ENCODE measurements at regions not wholly inside any gene's neighbourhood (a gene's known extent, or its start where the extent isn't known, plus 50 kb on each side); places are given as distances from the start of the nearest gene placed in this dataset.
"Not testable (repeated sequence)": the region's sequence is repeated elsewhere in the genome, so short reads cannot be mapped to it uniquely, and the experiment has no call there.

DNA sequence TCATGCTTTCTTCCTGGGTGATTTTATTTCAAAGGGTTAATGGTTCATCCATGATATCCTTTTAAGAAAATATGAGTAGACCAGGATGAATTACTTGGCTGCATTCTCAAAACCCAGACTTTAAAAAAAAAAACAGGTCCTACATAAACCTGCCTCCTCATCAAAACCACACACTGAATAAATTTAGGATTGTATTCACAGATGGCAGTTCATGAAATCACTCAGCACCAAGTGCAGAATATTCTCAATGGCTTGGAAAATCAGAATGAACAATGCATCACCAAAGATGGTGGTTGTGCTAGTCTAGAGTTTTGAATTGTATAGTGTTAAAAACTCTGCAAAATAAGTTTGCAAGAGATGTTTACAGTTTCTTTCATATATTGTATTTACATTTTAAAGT is 145.4 kb upstream of the GRAMD2B start:
- no peaks in the 10 kb centered on the region for H3K36me3 ChIP-seq
- no peak overlapping the region for H3K4me3 ChIP-seq
- TF ChIP-seq, protein P1, sequence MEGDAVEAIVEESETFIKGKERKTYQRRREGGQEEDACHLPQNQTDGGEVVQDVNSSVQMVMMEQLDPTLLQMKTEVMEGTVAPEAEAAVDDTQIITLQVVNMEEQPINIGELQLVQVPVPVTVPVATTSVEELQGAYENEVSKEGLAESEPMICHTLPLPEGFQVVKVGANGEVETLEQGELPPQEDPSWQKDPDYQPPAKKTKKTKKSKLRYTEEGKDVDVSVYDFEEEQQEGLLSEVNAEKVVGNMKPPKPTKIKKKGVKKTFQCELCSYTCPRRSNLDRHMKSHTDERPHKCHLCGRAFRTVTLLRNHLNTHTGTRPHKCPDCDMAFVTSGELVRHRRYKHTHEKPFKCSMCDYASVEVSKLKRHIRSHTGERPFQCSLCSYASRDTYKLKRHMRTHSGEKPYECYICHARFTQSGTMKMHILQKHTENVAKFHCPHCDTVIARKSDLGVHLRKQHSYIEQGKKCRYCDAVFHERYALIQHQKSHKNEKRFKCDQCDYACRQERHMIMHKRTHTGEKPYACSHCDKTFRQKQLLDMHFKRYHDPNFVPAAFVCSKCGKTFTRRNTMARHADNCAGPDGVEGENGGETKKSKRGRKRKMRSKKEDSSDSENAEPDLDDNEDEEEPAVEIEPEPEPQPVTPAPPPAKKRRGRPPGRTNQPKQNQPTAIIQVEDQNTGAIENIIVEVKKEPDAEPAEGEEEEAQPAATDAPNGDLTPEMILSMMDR (IDR thresholded peaks at IDR 0.05), result no peak
- no peak for TF ChIP-seq EP300 (IDR thresholded peaks at IDR 0.05)
- no peak for TF ChIP-seq POLR2A (IDR thresholded peaks at IDR 0.05)
- H3K9me3 ChIP-seq, result no peaks in the 10 kb centered on the region
- no peak overlapping the region for H3K27ac ChIP-seq
- H3K27me3 ChIP-seq, result no peaks in the 10 kb centered on the region
- no peaks in the 10 kb centered on the region for H3K4me1 ChIP-seq
- DNase-seq (ENCODE audit: low spot score in 2 of 2), result no peak

DNA sequence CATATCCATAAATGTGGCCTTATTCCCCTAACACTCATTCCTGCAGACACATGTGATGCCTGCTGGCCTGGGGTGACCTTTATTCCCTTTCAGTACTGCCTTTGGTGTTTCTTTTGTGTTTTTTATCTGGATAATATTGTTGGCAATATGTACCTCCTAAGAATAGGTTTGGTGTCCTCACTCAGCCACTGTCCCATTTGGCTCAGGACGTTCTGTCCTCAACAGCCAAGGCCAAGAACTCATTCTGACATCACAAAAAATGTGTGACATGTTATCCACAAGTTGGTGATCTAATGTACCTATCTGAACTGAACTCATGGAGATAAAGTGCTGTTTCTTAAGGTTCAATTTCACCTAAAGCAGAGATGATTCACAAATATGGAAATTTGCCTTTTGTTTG is 142.9 kb upstream of the GRAMD2B start:
- no peaks in the 10 kb centered on the region for H3K36me3 ChIP-seq
- no peaks in the 10 kb centered on the region for H3K27me3 ChIP-seq
- 60 to 62% methylated on average over 1 of the region's 1 CpG for WGBS, 2 donors
- TF ChIP-seq, protein P1 (IDR thresholded peaks at IDR 0.05), result no peak
- TF ChIP-seq POLR2A (IDR thresholded peaks at IDR 0.05), result no peak
- no peak for TF ChIP-seq EP300 (IDR thresholded peaks at IDR 0.05)
- no peak overlapping the region for H3K4me3 ChIP-seq
- H3K9me3 ChIP-seq, result no peaks in the 10 kb centered on the region
- no peak for DNase-seq (ENCODE audit: low spot score in 2 of 2)
- H3K4me1 ChIP-seq, result no peaks in the 10 kb centered on the region
- H3K27ac ChIP-seq, result no peak overlapping the region

DNA sequence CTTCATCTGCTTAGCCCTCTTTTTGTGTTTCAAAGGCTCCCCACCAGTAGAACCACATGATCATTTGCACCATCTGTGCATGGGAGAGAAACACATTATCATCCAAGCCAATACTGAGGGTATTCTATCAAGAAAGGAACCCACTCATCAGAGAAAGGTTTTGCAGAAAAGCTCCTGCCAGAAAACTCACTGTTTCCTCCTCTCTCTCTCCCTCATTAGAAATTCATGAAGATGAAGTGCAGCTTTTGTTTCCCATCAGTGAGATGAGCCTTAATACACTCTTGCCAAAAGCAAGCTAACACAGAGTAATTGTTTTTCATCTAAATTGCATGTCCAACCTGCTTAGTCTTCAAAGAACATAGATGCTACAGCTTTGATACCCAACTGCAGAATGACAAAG is 142.4 kb upstream of the GRAMD2B start:
- no peak for DNase-seq (ENCODE audit: low spot score in 2 of 2)

DNA sequence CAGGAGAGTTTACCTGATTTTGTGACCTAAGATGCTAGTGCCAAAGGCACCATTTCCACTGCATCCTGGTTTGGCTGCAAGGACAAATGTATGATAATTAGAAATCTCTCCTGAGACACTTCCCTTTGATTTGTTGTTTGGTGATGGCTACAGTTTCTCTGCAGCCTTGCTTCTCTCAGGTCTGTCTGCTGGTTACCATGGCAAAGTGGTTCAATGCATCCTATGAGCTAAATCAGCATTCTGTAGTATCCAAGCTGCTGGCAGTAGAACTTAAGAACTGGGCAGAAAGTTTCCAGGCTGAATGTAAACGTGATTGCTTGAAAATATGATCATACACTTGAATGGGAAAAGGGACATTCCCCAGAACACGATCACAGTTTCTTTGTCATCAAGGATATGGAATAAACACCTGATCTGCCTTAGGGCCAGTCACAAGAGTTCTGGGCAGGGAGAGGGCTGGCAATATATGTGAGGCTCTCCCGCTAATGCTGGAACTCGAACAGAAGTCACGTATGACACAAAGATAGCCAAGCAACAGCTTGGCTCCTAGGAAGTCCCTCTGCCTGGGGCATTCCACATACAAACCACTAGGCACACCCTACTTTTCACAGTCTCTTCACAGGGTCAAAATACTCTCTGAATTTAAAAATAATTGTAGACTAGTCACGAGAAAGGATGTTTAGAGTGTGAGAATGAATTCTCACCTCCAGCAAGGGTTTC is 138.1 kb upstream of the GRAMD2B start:
- TF ChIP-seq EP300 (IDR thresholded peaks at IDR 0.05) (no peak), POLR2A (IDR thresholded peaks at IDR 0.05) (no peak)
- TF ChIP-seq, protein P1 (IDR thresholded peaks at IDR 0.05), result no peak
- H3K36me3 ChIP-seq, result no peaks in the 10 kb centered on the region
- H3K27me3 ChIP-seq, result no peaks in the 10 kb centered on the region
- 82 to 83% methylated on average over 6 of the region's 6 CpGs for WGBS, 2 donors
- no peaks in the 10 kb centered on the region for H3K9me3 ChIP-seq
- no peak overlapping the region for H3K4me3 ChIP-seq
- H3K27ac ChIP-seq, result no peak overlapping the region
- DNase-seq (ENCODE audit: low spot score in 2 of 2), result no peak
- no peaks in the 10 kb centered on the region for H3K4me1 ChIP-seq

More for the DNA sequence above, 142.4 kb upstream of the GRAMD2B start:
- Histone ChIP-seq H3K27me3 (no peaks in the 10 kb centered on the region), H3K27ac (no peak overlapping the region), H3K4me3 (no peak overlapping the region), H3K9me3 (no peaks in the 10 kb centered on the region), H3K4me1 (no peaks in the 10 kb centered on the region), H3K36me3 (no peaks in the 10 kb centered on the region)
- TF ChIP-seq POLR2A (IDR thresholded peaks at IDR 0.05), result no peak
- TF ChIP-seq, protein P1 (IDR thresholded peaks at IDR 0.05), result no peak
- TF ChIP-seq EP300 (IDR thresholded peaks at IDR 0.05), result no peak

DNA sequence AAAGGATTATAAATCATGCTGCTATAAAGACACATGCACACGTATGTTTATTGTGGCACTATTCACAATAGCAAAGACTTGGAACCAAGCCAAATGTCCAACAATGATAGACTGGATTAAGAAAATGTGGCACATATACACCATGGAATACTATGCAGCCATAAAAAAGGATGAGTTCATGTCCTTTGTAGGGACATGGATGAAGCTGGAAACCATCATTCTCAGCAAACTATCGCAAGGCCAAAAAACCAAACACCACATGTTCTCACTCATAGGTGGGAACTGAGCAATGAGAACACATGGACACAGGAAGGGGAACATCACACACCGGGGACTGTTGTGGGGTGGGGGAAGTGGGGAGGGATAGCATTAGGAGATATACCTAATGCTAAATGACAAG is 127.1 kb upstream of the GRAMD2B start:
- H3K36me3 ChIP-seq; H3K27ac ChIP-seq; H3K4me3 ChIP-seq; DNase-seq (ENCODE audit: low spot score in 2 of 2); H3K4me1 ChIP-seq; H3K9me3 ChIP-seq; H3K27me3 ChIP-seq: not testable (repeated sequence)
- 93 to 97% methylated on average over 2 to 3 of the region's 3 CpGs for WGBS, 2 donors

DNA sequence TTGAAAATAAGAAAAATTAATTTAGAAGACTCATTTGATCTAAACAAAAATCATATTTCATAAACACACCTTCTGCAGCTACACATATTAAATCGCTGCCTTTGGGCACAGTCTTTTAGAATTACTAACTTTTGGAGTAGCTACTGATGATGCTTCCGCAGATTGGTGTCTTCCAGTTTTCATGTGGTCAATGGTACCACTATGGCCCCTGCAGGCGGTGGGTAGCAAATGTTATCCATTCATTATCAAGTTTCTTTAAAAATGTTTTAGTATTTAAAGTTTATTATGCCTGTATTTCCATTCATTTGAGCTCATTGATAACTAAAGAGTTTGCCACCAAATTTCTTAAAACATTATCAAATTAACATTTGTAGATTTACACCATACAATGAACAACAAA is 122.9 kb upstream of the GRAMD2B start:
- Histone ChIP-seq H3K4me1 (no peaks in the 10 kb centered on the region), H3K36me3 (no peaks in the 10 kb centered on the region), H3K27me3 (no peaks in the 10 kb centered on the region), H3K4me3 (no peak overlapping the region), H3K9me3 (peaks cover 0 to 11% (median 3%) of the 10 kb centered on the region in 4 donors), H3K27ac (no peak overlapping the region)
- WGBS, 2 donors, result 87 to 92% methylated on average over 3 of the region's 3 CpGs
- no peak for TF ChIP-seq EP300 (IDR thresholded peaks at IDR 0.05)
- TF ChIP-seq POLR2A (IDR thresholded peaks at IDR 0.05), result no peak
- TF ChIP-seq, protein P1 (IDR thresholded peaks at IDR 0.05), result no peak
- no peak for DNase-seq (ENCODE audit: low spot score in 2 of 2)

All from tibial nerve (tissue), 4 donors.